ENCODE measurements at regions not wholly inside any gene's neighbourhood (a gene's known extent, or its start where the extent isn't known, plus 50 kb on each side); places are given as distances from the start of the nearest gene placed in this dataset.
"Not testable (repeated sequence)": the region's sequence is repeated elsewhere in the genome, so short reads cannot be mapped to it uniquely, and the experiment has no call there.

DNA sequence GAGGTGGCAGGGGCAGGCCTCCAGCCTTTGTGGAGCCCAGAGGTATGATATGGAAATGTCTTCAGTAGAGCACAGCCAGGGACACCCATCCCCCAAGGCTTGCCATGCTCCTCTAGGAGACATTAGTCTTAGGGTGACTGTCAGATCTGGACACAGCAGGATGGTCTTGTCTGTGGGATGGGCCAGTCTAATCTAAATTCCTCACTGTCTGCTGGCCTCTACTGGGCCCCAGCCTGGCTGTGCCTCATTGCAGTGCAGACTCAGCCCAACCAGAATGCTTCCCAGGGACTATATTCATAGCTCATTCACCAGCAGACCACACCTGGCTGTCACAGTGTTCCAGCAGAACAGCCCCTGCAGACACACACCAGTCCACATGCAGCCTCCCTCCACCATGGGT lies 129.5 kb upstream of the MRPS30 start:
- H3K79me2 ChIP-seq (ENCODE audit: control insufficient read depth, low read length) = no peaks in the 10 kb centered on the region
- no peak overlapping the region for H3K27ac ChIP-seq (ENCODE audit: low read depth, low read length)
- no peaks in the 10 kb centered on the region for H3K4me1 ChIP-seq (ENCODE audit: control insufficient read depth, low read length)
- TF ChIP-seq EZH2phosphoT487 (IDR thresholded peaks at IDR 0.05; ENCODE audit: borderline replicate concordance, low read length) = no peak
- TF ChIP-seq, protein P1, sequence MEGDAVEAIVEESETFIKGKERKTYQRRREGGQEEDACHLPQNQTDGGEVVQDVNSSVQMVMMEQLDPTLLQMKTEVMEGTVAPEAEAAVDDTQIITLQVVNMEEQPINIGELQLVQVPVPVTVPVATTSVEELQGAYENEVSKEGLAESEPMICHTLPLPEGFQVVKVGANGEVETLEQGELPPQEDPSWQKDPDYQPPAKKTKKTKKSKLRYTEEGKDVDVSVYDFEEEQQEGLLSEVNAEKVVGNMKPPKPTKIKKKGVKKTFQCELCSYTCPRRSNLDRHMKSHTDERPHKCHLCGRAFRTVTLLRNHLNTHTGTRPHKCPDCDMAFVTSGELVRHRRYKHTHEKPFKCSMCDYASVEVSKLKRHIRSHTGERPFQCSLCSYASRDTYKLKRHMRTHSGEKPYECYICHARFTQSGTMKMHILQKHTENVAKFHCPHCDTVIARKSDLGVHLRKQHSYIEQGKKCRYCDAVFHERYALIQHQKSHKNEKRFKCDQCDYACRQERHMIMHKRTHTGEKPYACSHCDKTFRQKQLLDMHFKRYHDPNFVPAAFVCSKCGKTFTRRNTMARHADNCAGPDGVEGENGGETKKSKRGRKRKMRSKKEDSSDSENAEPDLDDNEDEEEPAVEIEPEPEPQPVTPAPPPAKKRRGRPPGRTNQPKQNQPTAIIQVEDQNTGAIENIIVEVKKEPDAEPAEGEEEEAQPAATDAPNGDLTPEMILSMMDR (IDR thresholded peaks at IDR 0.05; ENCODE audit: low read depth, low read length, poor library complexity, severe bottlenecking) = no peak
- H3K9me2 ChIP-seq (replicated peaks; ENCODE audit: control insufficient read depth, low read length) = no peaks in the 10 kb centered on the region
- H4K20me1 ChIP-seq (ENCODE audit: control insufficient read depth, insufficient read depth, low read depth, low read length) = no peaks in the 10 kb centered on the region
- no peak overlapping the region for H3K4me2 ChIP-seq (ENCODE audit: low read length)
- no peaks in the 10 kb centered on the region for H3K27me3 ChIP-seq (ENCODE audit: control insufficient read depth, low read length)
- no peaks in the 10 kb centered on the region for H3F3A ChIP-seq (ENCODE audit: control insufficient read depth, insufficient read depth)
- peaks cover 2% of the 10 kb centered on the region; the same call in 1 of the 2 replicates for H3K9me3 ChIP-seq (ENCODE audit: control insufficient read depth, insufficient read depth, low read length)
- H3K4me3 ChIP-seq (ENCODE audit: low read length) = no peak overlapping the region
- H3K36me3 ChIP-seq (ENCODE audit: control insufficient read depth, low read length) = no peaks in the 10 kb centered on the region

DNA sequence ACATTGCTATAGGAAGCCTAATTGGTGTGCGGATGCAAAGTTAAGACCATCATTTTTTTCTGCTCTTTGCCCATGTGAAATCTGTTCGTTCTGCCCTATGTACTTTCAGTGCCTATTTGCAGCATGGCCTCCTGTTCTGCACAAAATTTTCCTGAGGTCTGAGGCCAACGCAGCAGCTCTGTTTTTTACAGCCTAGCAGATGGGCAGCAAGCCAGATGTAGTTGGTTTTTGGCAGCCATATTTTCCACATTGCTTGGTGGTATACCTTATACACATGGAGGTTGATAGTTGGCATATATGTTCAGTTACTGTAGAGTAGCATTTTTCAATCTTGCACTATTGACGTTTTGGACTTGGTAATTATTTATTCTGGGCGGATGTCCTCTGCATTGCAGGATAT lies 133.5 kb upstream of the MRPS30 start:
- Histone ChIP-seq H3K27ac (ENCODE audit: low read depth, low read length) (no peak overlapping the region), H3K36me3 (ENCODE audit: control insufficient read depth, low read length) (no peaks in the 10 kb centered on the region), H3K79me2 (ENCODE audit: control insufficient read depth, low read length) (no peaks in the 10 kb centered on the region), H3K9me3 (ENCODE audit: control insufficient read depth, insufficient read depth, low read length) (peaks cover 2% of the 10 kb centered on the region; the same call in 1 of the 2 replicates), H3K27me3 (ENCODE audit: control insufficient read depth, low read length) (no peaks in the 10 kb centered on the region), H3K4me3 (ENCODE audit: low read length) (no peak overlapping the region), H3K4me1 (ENCODE audit: control insufficient read depth, low read length) (no peaks in the 10 kb centered on the region), H3K9me2 (replicated peaks; ENCODE audit: control insufficient read depth, low read length) (no peaks in the 10 kb centered on the region), H4K20me1 (ENCODE audit: control insufficient read depth, insufficient read depth, low read depth, low read length) (no peaks in the 10 kb centered on the region), H3F3A (ENCODE audit: control insufficient read depth, insufficient read depth) (no peaks in the 10 kb centered on the region), H3K4me2 (ENCODE audit: low read length) (no peak overlapping the region)
- TF ChIP-seq EZH2phosphoT487 (IDR thresholded peaks at IDR 0.05; ENCODE audit: borderline replicate concordance, low read length) = no peak
- TF ChIP-seq, protein P1 (IDR thresholded peaks at IDR 0.05; ENCODE audit: low read depth, low read length, poor library complexity, severe bottlenecking) = no peak

DNA sequence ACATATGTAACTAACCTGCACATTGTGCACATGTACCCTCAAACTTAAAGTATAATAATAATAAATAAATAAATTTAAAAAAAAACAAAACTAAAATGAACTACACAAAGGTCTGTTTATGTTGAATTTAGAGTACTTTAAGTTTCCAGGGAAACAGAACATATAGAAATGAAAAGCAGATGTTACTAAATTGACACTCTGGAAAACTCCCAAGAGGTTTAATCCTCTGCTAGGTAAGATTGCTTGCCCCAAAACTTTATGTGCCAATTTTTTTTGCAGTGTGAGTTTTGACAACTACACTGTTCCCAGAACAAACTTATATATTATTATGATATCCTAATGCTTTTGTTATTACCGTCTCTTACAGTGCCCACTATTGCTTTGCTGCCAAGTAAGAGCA lies 134.3 kb upstream of the MRPS30 start:
- Histone ChIP-seq H3K9me3 (ENCODE audit: control insufficient read depth, insufficient read depth, low read length) (peaks cover 2% of the 10 kb centered on the region; the same call in 1 of the 2 replicates), H3F3A (ENCODE audit: control insufficient read depth, insufficient read depth) (no peaks in the 10 kb centered on the region), H3K27me3 (ENCODE audit: control insufficient read depth, low read length) (no peaks in the 10 kb centered on the region), H3K4me2 (ENCODE audit: low read length) (no peak overlapping the region), H3K4me3 (ENCODE audit: low read length) (no peak overlapping the region), H3K9me2 (replicated peaks; ENCODE audit: control insufficient read depth, low read length) (no peaks in the 10 kb centered on the region), H3K79me2 (ENCODE audit: control insufficient read depth, low read length) (no peaks in the 10 kb centered on the region), H4K20me1 (ENCODE audit: control insufficient read depth, insufficient read depth, low read depth, low read length) (no peaks in the 10 kb centered on the region), H3K4me1 (ENCODE audit: control insufficient read depth, low read length) (no peaks in the 10 kb centered on the region), H3K36me3 (ENCODE audit: control insufficient read depth, low read length) (no peaks in the 10 kb centered on the region), H3K27ac (ENCODE audit: low read depth, low read length) (no peak overlapping the region)
- TF ChIP-seq EZH2phosphoT487 (IDR thresholded peaks at IDR 0.05; ENCODE audit: borderline replicate concordance, low read length) = no peak
- TF ChIP-seq, protein P1 (IDR thresholded peaks at IDR 0.05; ENCODE audit: low read depth, low read length, poor library complexity, severe bottlenecking) = no peak

DNA sequence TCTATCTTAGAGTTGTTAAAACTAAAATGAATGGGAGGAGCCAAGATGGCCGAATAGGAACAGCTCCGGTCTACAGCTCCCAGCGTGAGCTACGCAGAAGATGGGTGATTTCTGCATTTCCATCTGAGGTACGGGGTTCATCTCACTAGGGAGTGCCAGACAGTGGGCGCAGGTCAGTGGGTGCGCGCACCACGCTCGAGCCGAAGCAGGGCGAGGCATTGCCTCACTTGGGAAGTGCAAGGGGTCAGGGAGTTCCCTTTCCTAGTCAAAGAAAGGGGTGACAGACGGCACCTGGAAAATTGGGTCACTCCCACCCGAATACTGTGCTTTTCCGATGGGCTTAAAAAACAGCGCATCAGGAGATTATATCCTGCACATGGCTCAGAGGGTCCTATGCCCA lies 140.3 kb upstream of the MRPS30 start:
- not testable (repeated sequence) for H4K20me1 ChIP-seq (ENCODE audit: control insufficient read depth, insufficient read depth, low read depth, low read length); H3K36me3 ChIP-seq (ENCODE audit: control insufficient read depth, low read length); H3K79me2 ChIP-seq (ENCODE audit: control insufficient read depth, low read length); H3K9me3 ChIP-seq (ENCODE audit: control insufficient read depth, insufficient read depth, low read length); H3K27ac ChIP-seq (ENCODE audit: low read depth, low read length); H3K4me1 ChIP-seq (ENCODE audit: control insufficient read depth, low read length); H3K27me3 ChIP-seq (ENCODE audit: control insufficient read depth, low read length); H3K4me3 ChIP-seq (ENCODE audit: low read length); H3K4me2 ChIP-seq (ENCODE audit: low read length); H3K9me2 ChIP-seq (replicated peaks; ENCODE audit: control insufficient read depth, low read length); H3F3A ChIP-seq (ENCODE audit: control insufficient read depth, insufficient read depth)

All from DOHH2 (cell line).